KMS-11 (cell line): ENCODE measurements at regions not wholly inside any gene's neighbourhood (a gene's known extent, or its start where the extent isn't known, plus 50 kb on each side); places are given as distances from the start of the nearest gene placed in this dataset.

ENCODE experiments used
- H2AFZ ChIP-seq: fragments of 200-600 bp; sonication (generic); 2 replicates; pipeline ENCODE4 v1.6.1; 2016; ENCODE audit warnings: antibody characterized with exemption, mixed run types, low read depth
- H3K27ac ChIP-seq: fragments of 200-600 bp; sonication (generic); 2 replicates; pipeline ENCODE4 v1.6.1; 2016; ENCODE audit warnings: mild to moderate bottlenecking, mixed run types
- H3K27me3 ChIP-seq: fragments of 200-600 bp; sonication (generic); 2 replicates; pipeline ENCODE4 v1.6.1; 2017; ENCODE audit warnings: mild to moderate bottlenecking, low read depth, mixed run types, moderate library complexity; ENCODE audit not compliant: insufficient read depth
- H3K36me3 ChIP-seq: fragments of 200-600 bp; sonication (generic); 2 replicates; pipeline ENCODE4 v1.6.1; 2017; ENCODE audit warnings: mild to moderate bottlenecking, mixed run types; ENCODE audit not compliant: insufficient read depth
- H3K4me1 ChIP-seq: fragments of 200-600 bp; sonication (generic); 2 replicates; pipeline ENCODE4 v1.6.1; 2016; ENCODE audit warnings: mild to moderate bottlenecking, low read depth, mixed run types; ENCODE audit not compliant: poor library complexity, severe bottlenecking
- H3K4me2 ChIP-seq: fragments of 200-600 bp; sonication (generic); 2 replicates; pipeline ENCODE4 v1.7.0; 2016; ENCODE audit warnings: mild to moderate bottlenecking, mixed run types
- H3K4me3 ChIP-seq: fragments of 200-600 bp; sonication (generic); IDR thresholded peaks from 2 replicates; pipeline ENCODE4 v1.6.1; 2017; ENCODE audit warnings: low read depth, low read length, mixed read lengths; ENCODE audit not compliant: insufficient read depth
- H3K79me2 ChIP-seq: fragments of 200-600 bp; sonication (generic); 2 replicates; pipeline ENCODE4 v1.6.1; 2016; ENCODE audit warnings: low read depth, mixed run types; ENCODE audit not compliant: insufficient read depth
- H3K9ac ChIP-seq: fragments of 200-600 bp; sonication (generic); 2 replicates; pipeline ENCODE4 v1.6.1; 2016; ENCODE audit warnings: mild to moderate bottlenecking, mixed run types
- H4K20me1 ChIP-seq: fragments of 200-600 bp; sonication (generic); 2 replicates; pipeline ENCODE4 v1.6.1; 2016; ENCODE audit warnings: mild to moderate bottlenecking, mixed run types; ENCODE audit not compliant: insufficient read depth
- TF ChIP-seq, protein P1 (sequence below): fragments of 200-600 bp; sonication (generic); conservative IDR thresholded peaks from 2 replicates; pipeline ENCODE4 v1.6.1; 2017; ENCODE audit warnings: low read depth, mild to moderate bottlenecking, antibody characterized with exemption, low read length, moderate library complexity, mixed read lengths

DNA sequence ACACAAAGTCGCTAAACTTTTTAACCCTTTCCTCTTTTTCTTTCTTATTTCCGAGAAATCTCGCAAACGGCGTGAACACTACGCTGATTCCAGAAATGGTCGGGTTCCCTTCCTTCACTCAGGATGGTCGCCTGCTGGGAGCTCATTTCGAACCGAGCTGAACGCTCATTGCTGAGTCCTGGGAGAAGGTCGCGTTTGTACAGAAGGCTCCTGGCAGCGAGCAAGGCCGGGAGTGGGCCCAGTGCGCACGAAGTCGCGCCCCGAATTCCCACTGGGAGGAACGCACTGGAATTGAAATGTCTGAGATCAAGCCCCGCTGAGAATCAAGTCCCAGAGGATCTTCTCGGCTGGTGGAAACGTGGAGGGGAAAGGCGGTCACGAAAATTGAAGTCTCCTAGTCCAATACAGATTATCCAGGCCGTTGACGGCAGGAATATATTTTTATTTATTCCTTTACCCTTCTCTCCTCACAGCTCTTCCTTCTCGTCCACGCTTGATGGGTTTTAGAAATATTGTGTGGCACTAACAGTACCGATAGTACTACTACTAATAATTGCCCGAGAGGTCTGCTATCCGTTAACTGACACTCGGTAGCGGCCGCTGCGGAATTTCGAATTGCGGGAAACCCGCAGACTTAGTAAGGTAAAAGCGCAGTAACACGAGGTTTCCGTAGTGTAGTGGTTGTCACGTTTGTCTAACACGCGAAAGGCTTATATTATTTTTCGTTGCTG, 207.2 kb upstream of the ZNF184 start:
- Histone ChIP-seq H3K4me3 (no peak overlapping the region), H3K79me2 (no peaks in the 10 kb centered on the region), H3K4me2 (no peak overlapping the region), H4K20me1 (no peaks in the 10 kb centered on the region), H3K4me1 (no peaks in the 10 kb centered on the region), H2AFZ (no peak overlapping the region), H3K27me3 (no peaks in the 10 kb centered on the region), H3K36me3 (no peaks in the 10 kb centered on the region), H3K27ac (no peak overlapping the region), H3K9ac (no peak overlapping the region)
- TF ChIP-seq, protein P1, sequence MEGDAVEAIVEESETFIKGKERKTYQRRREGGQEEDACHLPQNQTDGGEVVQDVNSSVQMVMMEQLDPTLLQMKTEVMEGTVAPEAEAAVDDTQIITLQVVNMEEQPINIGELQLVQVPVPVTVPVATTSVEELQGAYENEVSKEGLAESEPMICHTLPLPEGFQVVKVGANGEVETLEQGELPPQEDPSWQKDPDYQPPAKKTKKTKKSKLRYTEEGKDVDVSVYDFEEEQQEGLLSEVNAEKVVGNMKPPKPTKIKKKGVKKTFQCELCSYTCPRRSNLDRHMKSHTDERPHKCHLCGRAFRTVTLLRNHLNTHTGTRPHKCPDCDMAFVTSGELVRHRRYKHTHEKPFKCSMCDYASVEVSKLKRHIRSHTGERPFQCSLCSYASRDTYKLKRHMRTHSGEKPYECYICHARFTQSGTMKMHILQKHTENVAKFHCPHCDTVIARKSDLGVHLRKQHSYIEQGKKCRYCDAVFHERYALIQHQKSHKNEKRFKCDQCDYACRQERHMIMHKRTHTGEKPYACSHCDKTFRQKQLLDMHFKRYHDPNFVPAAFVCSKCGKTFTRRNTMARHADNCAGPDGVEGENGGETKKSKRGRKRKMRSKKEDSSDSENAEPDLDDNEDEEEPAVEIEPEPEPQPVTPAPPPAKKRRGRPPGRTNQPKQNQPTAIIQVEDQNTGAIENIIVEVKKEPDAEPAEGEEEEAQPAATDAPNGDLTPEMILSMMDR, result no peak

DNA sequence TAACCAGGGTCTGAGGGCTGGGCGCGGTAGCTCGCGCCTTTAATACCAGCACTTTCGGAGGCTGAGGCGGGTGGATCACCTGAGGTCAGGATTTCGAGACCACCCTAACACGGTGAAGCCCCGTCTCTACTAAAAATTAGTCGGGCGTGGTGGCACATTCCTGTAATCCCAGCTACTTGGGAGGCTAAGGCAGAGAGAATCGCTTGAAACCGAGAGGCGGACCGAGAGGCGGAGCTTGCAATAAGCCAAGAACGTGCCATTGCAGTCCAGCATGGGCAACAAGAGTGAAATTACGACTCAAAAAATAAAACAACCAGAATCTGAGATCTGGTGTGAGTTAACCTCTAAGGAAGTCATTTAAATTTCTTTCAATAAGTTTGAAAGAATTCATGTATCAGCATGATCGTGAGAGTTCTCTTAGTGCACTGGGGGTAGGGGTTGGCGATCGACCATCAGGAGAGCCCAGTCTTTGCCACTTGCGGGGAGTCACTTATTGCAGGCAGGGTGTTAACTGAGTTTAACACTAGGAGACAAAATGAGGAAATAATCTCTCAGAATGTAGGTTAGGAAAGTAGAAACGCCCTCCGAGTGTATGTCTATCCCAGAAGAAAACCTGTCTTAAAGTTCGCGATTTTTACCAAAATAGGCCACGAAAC, 206.5 kb upstream of the ZNF184 start:
- Histone ChIP-seq H3K4me1 (no peaks in the 10 kb centered on the region), H3K4me3 (no peak overlapping the region), H2AFZ (no peak overlapping the region), H3K27me3 (no peaks in the 10 kb centered on the region), H4K20me1 (no peaks in the 10 kb centered on the region), H3K79me2 (no peaks in the 10 kb centered on the region), H3K36me3 (no peaks in the 10 kb centered on the region), H3K4me2 (no peak overlapping the region), H3K27ac (no peak overlapping the region), H3K9ac (no peak overlapping the region)
- TF ChIP-seq, protein P1, result no peak

DNA sequence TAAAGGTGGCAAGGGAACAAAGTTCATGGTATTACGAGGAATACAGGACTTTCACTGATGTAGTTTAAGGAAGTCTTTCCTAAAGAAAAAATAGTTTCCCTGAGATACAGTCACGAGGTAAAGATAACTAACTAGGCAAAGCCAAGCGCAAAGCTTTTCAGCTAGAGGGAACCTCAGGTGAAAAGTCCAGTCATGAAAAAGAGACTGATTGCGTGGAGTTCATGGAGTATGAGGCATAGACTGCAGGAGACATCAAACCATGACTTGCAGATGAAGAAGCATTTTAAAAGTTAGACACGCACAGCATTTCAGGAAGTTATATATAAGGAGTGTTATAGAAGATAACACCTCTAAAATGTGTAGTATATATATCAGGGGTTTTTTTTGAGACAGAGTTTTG, 205.6 kb upstream of the ZNF184 start:
- H2AFZ ChIP-seq, result no peak overlapping the region
- no peaks in the 10 kb centered on the region for H4K20me1 ChIP-seq
- H3K27ac ChIP-seq, result no peak overlapping the region
- no peak overlapping the region for H3K9ac ChIP-seq
- TF ChIP-seq, protein P1, result no peak
- no peaks in the 10 kb centered on the region for H3K27me3 ChIP-seq
- no peaks in the 10 kb centered on the region for H3K4me1 ChIP-seq
- no peaks in the 10 kb centered on the region for H3K79me2 ChIP-seq
- H3K4me2 ChIP-seq, result no peak overlapping the region
- H3K36me3 ChIP-seq, result no peaks in the 10 kb centered on the region
- H3K4me3 ChIP-seq, result no peak overlapping the region

DNA sequence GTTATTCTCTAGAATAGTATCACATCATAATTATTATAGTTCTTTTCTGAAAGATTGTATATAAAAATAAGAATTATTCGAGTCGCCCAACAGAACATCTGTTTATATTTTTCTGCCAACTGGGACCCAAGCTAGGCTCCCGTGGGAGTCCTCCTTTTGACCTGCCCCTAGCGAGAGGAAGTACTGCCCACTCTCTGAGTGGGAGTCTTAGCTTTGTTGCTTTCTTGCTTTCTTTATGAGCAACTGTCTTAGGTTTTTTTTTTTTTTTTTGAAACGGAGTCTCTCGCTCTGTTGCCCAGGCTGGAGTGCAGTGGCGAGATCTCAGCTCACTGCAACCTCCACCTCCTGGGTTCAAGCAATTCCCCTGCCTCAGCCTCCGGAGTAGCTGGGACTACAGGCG, 202.0 kb upstream of the ZNF184 start:
- Histone ChIP-seq H3K36me3 (no peaks in the 10 kb centered on the region), H3K9ac (no peak overlapping the region), H4K20me1 (no peaks in the 10 kb centered on the region), H3K4me3 (no peak overlapping the region), H3K79me2 (no peaks in the 10 kb centered on the region), H3K27me3 (no peaks in the 10 kb centered on the region), H3K4me2 (no peak overlapping the region), H3K27ac (no peak overlapping the region), H3K4me1 (no peaks in the 10 kb centered on the region), H2AFZ (no peak overlapping the region)
- TF ChIP-seq, protein P1, result no peak
